ENCODE measurements at regions not wholly inside any gene's neighbourhood (a gene's known extent, or its start where the extent isn't known, plus 50 kb on each side); places are given as distances from the start of the nearest gene placed in this dataset.

GRCh38 chr2:129763966-129764365, 215.5 kb upstream of the RAB6C start:
- no peak for TF ChIP-seq POLR2A (IDR thresholded peaks at IDR 0.05; ENCODE audit: insufficient read depth in 1 of 2, low read depth in 2 of 2, low read length in 2 of 2)
- TF ChIP-seq RFX3 (CRISPR knock-in tag; IDR thresholded peaks at IDR 0.05), result no peak
- TF ChIP-seq ZNF772 (CRISPR knock-in tag; IDR thresholded peaks at IDR 0.05), result no peak
- no peak for TF ChIP-seq EP300 (IDR thresholded peaks at IDR 0.05; ENCODE audit: low read depth in 2 of 2, low read length in 2 of 2)
- no peak for TF ChIP-seq EP300 (CRISPR knock-in tag; IDR thresholded peaks at IDR 0.05; ENCODE audit: borderline replicate concordance)
- no peak for TF ChIP-seq KDM4B (CRISPR knock-in tag; IDR thresholded peaks at IDR 0.05)
